Neuronal stem cell (in vitro differentiated cells): ENCODE measurements at regions not wholly inside any gene's neighbourhood (a gene's known extent, or its start where the extent isn't known, plus 50 kb on each side); places are given as distances from the start of the nearest gene placed in this dataset.
"Not testable (repeated sequence)": the region's sequence is repeated elsewhere in the genome, so short reads cannot be mapped to it uniquely, and the experiment has no call there.

Experiments used
- DNase-seq: peaks from one replicate; pipeline ENCODE4 v3.0.0-alpha.2; 2013; ENCODE audit warnings: low spot score
- H2AFZ ChIP-seq: one replicate; pipeline ENCODE4 v1.6.1; 2013; ENCODE audit warnings: mild to moderate bottlenecking, low read length, inconsistent platforms
- H2AK5ac ChIP-seq: 2 replicates; pipeline ENCODE4 v1.6.1; 2013; ENCODE audit warnings: low read depth, mild to moderate bottlenecking, inconsistent platforms, low read length, moderate library complexity, mixed read lengths
- H2BK120ac ChIP-seq: 2 replicates; pipeline ENCODE4 v1.6.1; 2013; ENCODE audit warnings: low read depth, mild to moderate bottlenecking, inconsistent platforms, low read length, moderate library complexity, mixed read lengths
- H2BK12ac ChIP-seq: one replicate; pipeline ENCODE4 v1.6.1; 2013; ENCODE audit warnings: low read length, inconsistent platforms
- H2BK15ac ChIP-seq: 2 replicates; pipeline ENCODE4 v1.6.1; 2013; ENCODE audit warnings: mild to moderate bottlenecking, low read length, inconsistent platforms, mixed read lengths
- H2BK5ac ChIP-seq: one replicate; pipeline ENCODE4 v1.6.1; 2013; ENCODE audit warnings: inconsistent platforms, mild to moderate bottlenecking, low read length, moderate library complexity
- H3K14ac ChIP-seq: one replicate; pipeline ENCODE4 v1.6.1; 2013; ENCODE audit warnings: low read length, inconsistent platforms
- H3K18ac ChIP-seq: 2 replicates; pipeline ENCODE4 v1.6.1; 2013; ENCODE audit warnings: low read length, inconsistent platforms
- H3K23ac ChIP-seq: 2 replicates; pipeline ENCODE4 v1.6.1; 2013; ENCODE audit warnings: low read depth, mild to moderate bottlenecking, mixed read lengths, low read length, inconsistent platforms; ENCODE audit not compliant: poor library complexity
- H3K27ac ChIP-seq: replicated peaks from 3 replicates; pipeline ENCODE4 v1.5.1; 2013; ENCODE audit warnings: low read length, inconsistent platforms
- H3K27me3 ChIP-seq, 3 experiments: 2 replicates each; pipeline ENCODE4 v1.6.1; 2013; ENCODE audit warnings: low read length in 3 of 3, mild to moderate bottlenecking in 2 of 3, inconsistent platforms in 1 of 3, low read depth in 1 of 3, mixed read lengths in 1 of 3, moderate library complexity in 1 of 3; ENCODE audit not compliant: control insufficient read depth in 3 of 3, insufficient read depth in 3 of 3
- H3K36me3 ChIP-seq, 2 donors: replicated peaks in 1 of 2; 2 replicates each; pipeline ENCODE4 v1.6.1; 2013; ENCODE audit warnings: low read length in 2 of 2; ENCODE audit not compliant: control insufficient read depth in 2 of 2, insufficient read depth in 2 of 2
- H3K4ac ChIP-seq: 2 replicates; pipeline ENCODE4 v1.6.1; 2013; ENCODE audit warnings: inconsistent platforms, mild to moderate bottlenecking, low read length, moderate library complexity
- H3K4me1 ChIP-seq, 2 donors: 1 replicate in 1 of 2; 2 replicates in 1 of 2; pipeline ENCODE4 v1.6.1; 2013; ENCODE audit warnings: low read length in 2 of 2, low read depth in 1 of 2; ENCODE audit not compliant: control insufficient read depth in 2 of 2, insufficient read depth in 1 of 2
- H3K4me2 ChIP-seq: one replicate; pipeline ENCODE4 v1.6.1; 2013; ENCODE audit warnings: mild to moderate bottlenecking, low read length, inconsistent platforms; ENCODE audit not compliant: insufficient read depth, poor library complexity, severe bottlenecking
- H3K4me3 ChIP-seq, 2 donors: 2 replicates each; pipeline ENCODE4 v1.5.1; 2013; ENCODE audit warnings: low read length in 2 of 2, mild to moderate bottlenecking in 2 of 2, inconsistent platforms in 1 of 2, moderate library complexity in 1 of 2
- H3K79me1 ChIP-seq: one replicate; pipeline ENCODE4 v1.6.1; 2013; ENCODE audit warnings: low read depth, mild to moderate bottlenecking, inconsistent platforms, low read length, moderate library complexity
- H3K9ac ChIP-seq: one replicate; pipeline ENCODE4 v1.6.1; 2013; ENCODE audit warnings: mild to moderate bottlenecking, low read depth, low read length, inconsistent platforms; ENCODE audit not compliant: poor library complexity
- H3K9me3 ChIP-seq, 2 donors: replicated peaks in 1 of 2; 2 replicates each; pipeline versions ENCODE3 to v1.6.1; 2013; ENCODE audit warnings: low read length in 2 of 2, mild to moderate bottlenecking in 2 of 2, inconsistent platforms in 1 of 2, low read depth in 1 of 2, mixed read lengths in 1 of 2, moderate library complexity in 1 of 2; ENCODE audit not compliant: control insufficient read depth in 2 of 2, insufficient read depth in 1 of 2
- H4K8ac ChIP-seq: one replicate; pipeline ENCODE4 v1.6.1; 2013; ENCODE audit warnings: low read depth, mild to moderate bottlenecking, inconsistent platforms, low read length, moderate library complexity
- H4K91ac ChIP-seq: one replicate; pipeline ENCODE4 v1.6.1; 2013; ENCODE audit warnings: low read length, low read depth, mild to moderate bottlenecking, inconsistent platforms; ENCODE audit not compliant: poor library complexity
- WGBS, 2 donors: extraction: QIAGEN DNeasy Blood & Tissue Kit; methylation state at CpG; one replicate each; pipeline ENCODE4 v1.1.7; 2013; ENCODE audit warnings: missing lambda C conversion rate in 2 of 2, mixed read lengths in 1 of 2; ENCODE audit not compliant: insufficient read length in 2 of 2, insufficient replicate concordance in 1 of 2; ENCODE audit errors: extremely low coverage in 2 of 2; 5-methylcytosine and 5-hydroxymethylcytosine counted together

DNA sequence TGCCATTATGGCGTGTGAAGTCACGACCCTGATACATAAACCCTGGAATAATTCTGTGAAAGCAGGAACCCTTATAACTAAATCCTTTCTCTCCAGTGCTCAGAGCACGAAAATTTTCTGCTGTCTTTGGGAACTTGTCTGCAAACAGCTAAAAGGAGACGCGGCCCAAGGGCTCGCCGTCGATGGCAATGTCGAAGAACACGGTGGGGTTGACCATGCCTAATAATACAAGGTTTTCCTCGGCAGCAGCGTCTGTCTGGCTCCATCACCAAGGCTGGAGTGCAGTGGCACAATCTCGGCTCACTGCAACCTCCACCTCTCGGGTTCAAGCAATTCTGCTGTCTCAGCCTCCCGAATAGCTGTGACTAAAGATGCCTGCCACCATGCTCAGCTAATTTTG lies 132.4 kb upstream of the KIF5B start:
- H3K14ac ChIP-seq, H3K9ac ChIP-seq, H3K79me1 ChIP-seq, H4K8ac ChIP-seq, H3K4ac ChIP-seq, H3K18ac ChIP-seq, H2BK120ac ChIP-seq, H3K23ac ChIP-seq, H2AFZ ChIP-seq, H3K4me2 ChIP-seq, H3K4me1 ChIP-seq, H3K36me3 ChIP-seq, H3K9me3 ChIP-seq, H3K27me3 ChIP-seq, H2BK5ac ChIP-seq, H3K27ac ChIP-seq, H2BK12ac ChIP-seq, H3K4me3 ChIP-seq, H2AK5ac ChIP-seq, H4K91ac ChIP-seq, H2BK15ac ChIP-seq, DNase-seq: not testable (repeated sequence)
- no CpG with 5 or more reads among the region's 15 CpGs for WGBS, 2 donors

GRCh38 chr10:32187686-32188085 lies 131.5 kb upstream of the KIF5B start:
- H3K23ac ChIP-seq, result no peak overlapping the region
- no peaks in the 10 kb centered on the region for H3K9me3 ChIP-seq
- no CpG with 5 or more reads among the region's 6 CpGs for WGBS, 2 donors
- DNase-seq, result no peak
- H4K8ac ChIP-seq, result no peak overlapping the region
- H3K79me1 ChIP-seq, result no peaks in the 10 kb centered on the region
- no peak overlapping the region for H3K14ac ChIP-seq
- H3K27me3 ChIP-seq, result no peaks in the 10 kb centered on the region
- no peak overlapping the region for H2BK120ac ChIP-seq
- no peak overlapping the region for H2BK12ac ChIP-seq
- H2BK15ac ChIP-seq, result no peak overlapping the region
- no peak overlapping the region for H3K4me2 ChIP-seq
- H2AFZ ChIP-seq, result no peak overlapping the region
- H3K18ac ChIP-seq, result no peak overlapping the region
- H4K91ac ChIP-seq, result no peak overlapping the region
- no peak overlapping the region for H3K27ac ChIP-seq
- H3K4me3 ChIP-seq, result no peak overlapping the region
- H3K4me1 ChIP-seq, result peaks cover 0 to 2% of the 10 kb centered on the region in 2 donors
- H3K36me3 ChIP-seq, result no peaks in the 10 kb centered on the region
- H2AK5ac ChIP-seq, result no peak overlapping the region
- no peak overlapping the region for H2BK5ac ChIP-seq
- no peak overlapping the region for H3K4ac ChIP-seq
- no peak overlapping the region for H3K9ac ChIP-seq

DNA sequence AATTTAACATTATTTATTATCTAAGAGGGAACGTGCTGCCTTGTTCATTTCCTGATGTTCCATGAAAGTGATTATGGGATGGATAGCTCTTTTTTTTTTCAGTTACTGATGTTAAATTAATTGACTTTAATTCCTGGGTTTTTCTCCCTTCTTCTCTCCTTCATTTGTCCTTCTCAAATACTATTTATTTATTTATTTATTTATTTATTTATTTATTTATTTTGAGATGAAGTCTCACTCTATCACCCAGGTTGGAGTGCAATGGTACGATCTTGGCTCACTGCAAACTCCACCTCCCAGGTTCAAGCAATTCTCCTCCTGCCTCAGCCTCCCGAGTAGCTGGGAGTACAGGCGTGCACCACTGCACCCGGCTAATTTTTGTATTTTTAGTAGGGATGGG lies 127.4 kb upstream of the KIF5B start:
- not testable (repeated sequence) for H3K14ac ChIP-seq, H3K79me1 ChIP-seq, H4K91ac ChIP-seq, H3K36me3 ChIP-seq, H3K27ac ChIP-seq, H2AFZ ChIP-seq, H3K27me3 ChIP-seq, H2AK5ac ChIP-seq, H2BK15ac ChIP-seq, H3K4ac ChIP-seq, H3K9ac ChIP-seq, H3K23ac ChIP-seq, H3K4me1 ChIP-seq, H4K8ac ChIP-seq, H3K4me2 ChIP-seq, H3K18ac ChIP-seq, H2BK120ac ChIP-seq, DNase-seq, H2BK5ac ChIP-seq, H2BK12ac ChIP-seq, H3K9me3 ChIP-seq, H3K4me3 ChIP-seq
- no CpG with 5 or more reads among the region's 5 CpGs for WGBS, 2 donors

DNA sequence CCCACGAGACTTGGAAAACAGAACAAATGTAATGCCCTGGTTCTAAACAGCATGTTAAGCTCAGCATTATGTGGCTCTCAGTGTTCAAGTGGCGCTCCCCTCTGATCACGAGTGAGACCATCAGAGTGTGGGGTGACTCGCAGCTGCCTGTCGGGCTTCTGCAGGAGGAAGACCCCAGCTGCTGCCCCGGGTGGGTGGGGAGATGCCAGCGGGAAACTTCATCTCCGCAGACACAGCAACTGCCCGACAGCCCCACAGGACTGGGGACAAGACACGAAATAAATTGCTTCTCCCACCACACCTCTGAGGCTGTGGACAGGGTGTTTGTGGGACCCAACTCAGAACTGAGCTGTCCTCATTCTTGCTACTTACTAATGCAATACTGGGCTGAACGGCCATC lies 126.3 kb upstream of the KIF5B start:
- no peak overlapping the region for H3K27ac ChIP-seq
- no peak overlapping the region for H3K4me2 ChIP-seq
- no peak overlapping the region for H3K14ac ChIP-seq
- H2BK12ac ChIP-seq, result no peak overlapping the region
- no peaks in the 10 kb centered on the region for H3K79me1 ChIP-seq
- no peak overlapping the region for H3K23ac ChIP-seq
- H3K4me1 ChIP-seq, result no peaks in the 10 kb centered on the region
- no CpG with 5 or more reads among the region's 11 CpGs for WGBS, 2 donors
- H2BK120ac ChIP-seq, result no peak overlapping the region
- H3K36me3 ChIP-seq, result no peaks in the 10 kb centered on the region
- H3K9me3 ChIP-seq, result no peaks in the 10 kb centered on the region
- no peak overlapping the region for H2BK5ac ChIP-seq
- no peak overlapping the region for H2BK15ac ChIP-seq
- no peak overlapping the region for H3K4me3 ChIP-seq
- no peak overlapping the region for H4K8ac ChIP-seq
- H4K91ac ChIP-seq, result no peak overlapping the region
- H3K18ac ChIP-seq, result no peak overlapping the region
- H2AFZ ChIP-seq, result peak overlapping the region; percentile 22
- H3K4ac ChIP-seq, result no peak overlapping the region
- no peak overlapping the region for H2AK5ac ChIP-seq
- no peak overlapping the region for H3K9ac ChIP-seq
- H3K27me3 ChIP-seq, result no peaks in the 10 kb centered on the region
- DNase-seq, result no peak
